DND-41 (cell line): ENCODE measurements at regions not wholly inside any gene's neighbourhood (a gene's known extent, or its start where the extent isn't known, plus 50 kb on each side); places are given as distances from the start of the nearest gene placed in this dataset.

Source experiments
- ATAC-seq: fragments of 200-7000 bp; cut with Tn5 transposase; 3 replicates; pipeline ENCODE4 v1.9.1; 2021; ENCODE audit warnings: low read depth; ENCODE audit not compliant: insufficient read depth
- DNase-seq: peaks from one replicate; pipeline ENCODE4 v3.0.0-alpha.2; 2020
- H2AFZ ChIP-seq: 2 replicates; pipeline ENCODE4 v1.6.0; 2012; ENCODE audit warnings: low read depth, low read length
- H3K27ac ChIP-seq: 2 replicates; pipeline ENCODE4 v1.5.1; 2012; ENCODE audit warnings: low read length, inconsistent platforms
- H3K27me3 ChIP-seq: fragments of 200-600 bp; sonication (generic); 2 replicates; pipeline ENCODE4 v1.6.0; 2012; ENCODE audit warnings: low read length, mild to moderate bottlenecking, inconsistent platforms; ENCODE audit not compliant: insufficient read depth, poor library complexity
- H3K36me3 ChIP-seq: 2 replicates; pipeline ENCODE4 v1.5.1; 2012; ENCODE audit warnings: low read length, inconsistent platforms; ENCODE audit not compliant: insufficient read depth
- H3K4me1 ChIP-seq: 2 replicates; pipeline ENCODE4 v1.5.1; 2012; ENCODE audit warnings: mild to moderate bottlenecking, low read length; ENCODE audit not compliant: insufficient read depth
- H3K4me2 ChIP-seq: 2 replicates; pipeline ENCODE4 v1.6.0; 2012; ENCODE audit warnings: mild to moderate bottlenecking, moderate library complexity, low read length, inconsistent platforms; ENCODE audit not compliant: insufficient read depth
- H3K4me3 ChIP-seq, 2 experiments: fragments of 200-600 bp in 1 of 2; shearing (Covaris generic) in 1 of 2; 2 replicates each; pipeline ENCODE4 v1.5.1; 2012 to 2016; ENCODE audit warnings: inconsistent platforms in 2 of 2, low read length in 2 of 2, mild to moderate bottlenecking in 2 of 2, low read depth in 1 of 2, moderate library complexity in 1 of 2
- H3K79me2 ChIP-seq: 2 replicates; pipeline ENCODE4 v1.6.0; 2012; ENCODE audit warnings: low read length, inconsistent platforms; ENCODE audit not compliant: insufficient read depth
- H3K9ac ChIP-seq: 2 replicates; pipeline ENCODE4 v1.6.0; 2012; ENCODE audit warnings: low read depth, mild to moderate bottlenecking, inconsistent platforms, low read length, moderate library complexity
- H3K9me3 ChIP-seq: 2 replicates; pipeline ENCODE4 v1.5.1; 2012; ENCODE audit warnings: low read length, moderate library complexity, mild to moderate bottlenecking, inconsistent platforms; ENCODE audit not compliant: insufficient read depth, severe bottlenecking
- H4K20me1 ChIP-seq: 2 replicates; pipeline ENCODE4 v1.6.0; 2012; ENCODE audit warnings: low read length; ENCODE audit not compliant: insufficient read depth
- CTCF ChIP-seq: IDR thresholded peaks from 2 replicates; pipeline ENCODE4 v1.5.1; 2012; ENCODE audit warnings: borderline replicate concordance, low read length, moderate library complexity, mild to moderate bottlenecking; ENCODE audit not compliant: poor library complexity, severe bottlenecking; ENCODE audit errors: extremely low read depth
- EZH2 ChIP-seq: IDR thresholded peaks from 3 replicates; pipeline ENCODE4 v1.6.1; 2012; ENCODE audit warnings: borderline replicate concordance, low read depth, mild to moderate bottlenecking, moderate library complexity, low read length, inconsistent platforms; ENCODE audit not compliant: severe bottlenecking

- Histone ChIP-seq H4K20me1 (no peaks in the 10 kb centered on the region), H2AFZ (no peak overlapping the region), H3K27me3 (peaks cover 4% of the 10 kb centered on the region), H3K79me2 (no peaks in the 10 kb centered on the region), H3K4me2 (no peak overlapping the region), H3K9me3 (no peaks in the 10 kb centered on the region), H3K9ac (no peak overlapping the region), H3K4me3 (no peak overlapping the region), H3K4me1 (no peaks in the 10 kb centered on the region), H3K36me3 (no peaks in the 10 kb centered on the region), H3K27ac (no peak overlapping the region)
- TF ChIP-seq EZH2 (no peak), CTCF (no peak)
- ATAC-seq (no peak), DNase-seq (no peak)
Observed at GRCh38 chr16:73428121-73428520, 380.2 kb upstream of the ZFHX3 start.

GRCh38 chr16:73427164-73427563 is 379.2 kb upstream of the ZFHX3 start:
- H2AFZ ChIP-seq, result no peak overlapping the region
- no peaks in the 10 kb centered on the region for H3K36me3 ChIP-seq

GRCh38 chr16:73426433-73427160 is 378.7 kb upstream of the ZFHX3 start:
- no peaks in the 10 kb centered on the region for H4K20me1 ChIP-seq
- H2AFZ ChIP-seq, result no peak overlapping the region
- no peak for DNase-seq
- H3K9ac ChIP-seq, result no peak overlapping the region
- H3K27ac ChIP-seq, result no peak overlapping the region
- H3K27me3 ChIP-seq, result peaks cover 4% of the 10 kb centered on the region
- no peak overlapping the region for H3K4me2 ChIP-seq
- no peaks in the 10 kb centered on the region for H3K36me3 ChIP-seq
- H3K9me3 ChIP-seq, result no peaks in the 10 kb centered on the region
- H3K4me3 ChIP-seq, result no peak overlapping the region
- TF ChIP-seq EZH2 (no peak), CTCF (no peak)
- H3K4me1 ChIP-seq, result no peaks in the 10 kb centered on the region
- no peak for ATAC-seq
- no peaks in the 10 kb centered on the region for H3K79me2 ChIP-seq

More at GRCh38 chr16:73427164-73427563, 379.2 kb upstream of the ZFHX3 start:
- H3K27ac ChIP-seq, result no peak overlapping the region
- ATAC-seq (no peak), DNase-seq (no peak)
- no peaks in the 10 kb centered on the region for H3K9me3 ChIP-seq
- H4K20me1 ChIP-seq, result no peaks in the 10 kb centered on the region
- H3K27me3 ChIP-seq, result peaks cover 4% of the 10 kb centered on the region
- no peak overlapping the region for H3K4me2 ChIP-seq
- no peaks in the 10 kb centered on the region for H3K79me2 ChIP-seq
- H3K4me3 ChIP-seq, result no peak overlapping the region
- H3K9ac ChIP-seq, result no peak overlapping the region
- H3K4me1 ChIP-seq, result no peaks in the 10 kb centered on the region
- no peak for TF ChIP-seq EZH2
- no peak for TF ChIP-seq CTCF
